Putamen (tissue), 1 donor: ENCODE measurements at regions not wholly inside any gene's neighbourhood (a gene's known extent, or its start where the extent isn't known, plus 50 kb on each side); places are given as distances from the start of the nearest gene placed in this dataset.

ENCODE experiments used
- DNase-seq: peaks from one replicate; pipeline ENCODE4 v3.0.0-alpha.2; 2016; ENCODE audit warnings: low spot score

DNA sequence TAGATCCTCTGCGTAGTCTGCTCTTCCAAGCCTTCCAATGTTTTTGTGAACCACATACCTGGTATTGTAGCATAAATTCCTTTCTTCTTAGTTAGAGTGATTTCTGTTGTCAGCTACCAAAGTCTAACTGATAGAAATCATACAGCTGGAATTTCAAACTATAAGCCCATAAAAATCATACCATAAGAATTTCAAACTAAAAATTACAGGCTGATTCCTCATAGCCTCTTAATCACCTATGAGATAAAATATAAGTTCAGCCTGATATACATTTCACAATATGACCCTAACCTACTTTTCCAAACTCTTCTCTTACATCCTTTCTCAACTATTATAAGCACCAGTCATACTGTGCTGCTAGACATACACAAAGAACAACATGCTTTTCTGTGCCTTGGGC, 64.8 kb downstream of the PTHLH start:
- no peak for DNase-seq

DNA sequence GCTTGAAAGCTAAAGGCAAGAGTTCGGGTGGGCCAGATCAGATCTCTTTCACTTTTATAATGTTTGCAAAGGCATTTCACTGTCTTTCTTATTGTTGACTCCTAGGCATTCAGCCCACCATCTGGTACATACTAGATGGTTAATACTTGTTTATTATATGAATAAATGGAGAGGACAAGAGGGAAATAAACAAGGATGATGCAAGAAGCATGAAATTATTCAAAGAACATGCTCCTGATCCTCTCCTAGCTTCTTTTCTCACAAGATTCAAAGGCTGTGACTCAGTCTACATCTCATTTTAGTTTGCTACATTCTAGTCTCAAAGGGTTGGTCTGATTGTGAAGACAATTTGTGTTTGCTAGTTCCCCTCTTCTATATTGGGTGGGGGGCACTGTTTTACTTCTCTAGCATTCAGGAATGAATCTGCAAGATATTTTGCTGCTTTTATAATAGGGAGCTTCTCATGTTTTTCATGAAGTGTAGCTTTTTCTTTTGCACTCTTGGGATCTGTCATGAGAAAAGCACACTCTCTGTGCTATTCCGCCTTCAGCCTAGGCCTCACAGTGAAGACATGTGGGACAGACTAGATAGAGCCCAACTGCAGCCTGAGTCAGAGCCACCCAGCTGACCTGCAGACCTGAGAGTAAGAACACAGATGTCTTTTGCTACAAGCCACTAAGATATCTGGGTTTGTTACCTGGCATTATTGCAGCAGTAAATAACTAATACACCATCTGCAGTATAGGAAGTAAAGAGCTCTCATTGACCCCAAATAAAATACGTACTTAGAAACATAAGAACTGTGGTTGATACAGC, 65.7 kb downstream of the PTHLH start:
- no peak for DNase-seq

DNA sequence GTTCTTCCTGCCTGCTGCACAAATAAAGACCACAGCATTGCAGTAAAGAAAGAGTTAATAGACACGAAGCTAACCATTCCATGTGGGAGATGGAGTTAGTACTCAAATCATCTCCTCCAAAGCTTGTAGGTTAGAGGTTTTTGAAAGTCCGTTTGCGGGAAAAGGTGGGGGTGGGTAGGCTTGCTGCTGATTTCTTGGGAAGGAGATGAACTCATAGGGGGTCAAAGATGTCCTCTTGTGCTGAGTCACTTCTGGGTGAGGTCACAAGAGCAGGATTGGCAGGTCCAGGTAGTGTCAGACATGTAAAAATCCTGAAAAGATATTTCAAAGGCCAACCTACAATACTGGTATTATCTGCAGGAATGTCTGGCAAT, 66.4 kb downstream of the PTHLH start:
- DNase-seq: no peak

DNA sequence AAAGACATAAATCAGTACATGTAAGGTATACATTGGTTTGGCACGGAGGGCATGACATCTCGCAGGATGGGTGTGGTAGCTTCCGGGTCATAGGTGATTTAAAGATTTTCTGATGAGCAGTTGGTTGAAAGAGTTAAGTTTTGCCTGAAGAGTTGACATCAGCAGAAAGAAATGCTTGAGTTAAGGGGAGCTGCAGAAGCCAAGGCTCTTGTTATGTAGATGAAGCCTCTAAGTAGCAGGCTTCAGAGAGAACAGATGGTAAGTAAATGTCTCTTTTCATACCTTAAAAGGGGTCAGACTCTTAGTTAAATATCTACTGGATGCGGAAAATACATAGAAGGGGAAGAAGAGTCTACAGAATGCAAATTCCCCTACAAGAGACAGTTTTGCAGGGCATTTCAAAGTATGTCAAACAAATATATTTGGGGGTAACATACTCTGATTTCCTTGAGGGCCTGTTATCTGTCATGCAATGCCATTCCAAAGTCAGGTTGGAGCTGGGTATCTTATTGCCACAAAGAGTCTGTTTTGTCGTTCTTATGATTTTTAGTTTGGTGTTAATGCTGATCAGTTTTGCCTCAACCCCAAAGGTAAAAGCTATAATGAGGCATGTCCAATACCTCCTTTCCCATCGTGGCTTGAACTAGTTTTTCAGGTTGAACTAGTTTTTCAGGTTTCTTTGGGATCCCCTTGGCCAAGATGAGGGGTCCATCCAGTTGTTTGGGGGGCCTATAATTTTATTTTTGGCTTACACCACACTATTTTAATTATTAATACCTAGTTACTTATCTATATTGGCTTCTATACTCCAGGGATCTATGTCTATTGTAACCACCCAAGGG, 67.0 kb downstream of the PTHLH start:
- no peak for DNase-seq

DNA sequence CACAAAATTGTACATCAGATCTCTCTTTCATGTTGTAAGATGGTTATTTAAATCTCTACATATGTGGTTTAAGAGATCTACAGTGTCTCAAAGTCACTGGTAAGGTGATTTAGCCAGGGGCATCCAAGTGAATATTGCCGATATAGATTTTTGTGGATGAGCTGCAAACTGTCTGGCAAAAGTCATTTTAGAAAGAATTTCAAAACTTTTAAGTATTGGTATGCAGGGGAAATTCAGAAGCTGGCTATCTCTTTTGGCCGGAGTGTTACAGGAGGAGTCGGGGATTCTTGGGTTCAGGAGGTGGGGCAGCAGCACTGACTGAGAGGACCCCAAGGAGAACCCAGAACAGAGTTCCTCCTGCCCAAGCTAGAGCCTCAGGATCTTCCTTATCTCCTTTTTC, 69.9 kb downstream of the PTHLH start:
- no peak for DNase-seq

DNA sequence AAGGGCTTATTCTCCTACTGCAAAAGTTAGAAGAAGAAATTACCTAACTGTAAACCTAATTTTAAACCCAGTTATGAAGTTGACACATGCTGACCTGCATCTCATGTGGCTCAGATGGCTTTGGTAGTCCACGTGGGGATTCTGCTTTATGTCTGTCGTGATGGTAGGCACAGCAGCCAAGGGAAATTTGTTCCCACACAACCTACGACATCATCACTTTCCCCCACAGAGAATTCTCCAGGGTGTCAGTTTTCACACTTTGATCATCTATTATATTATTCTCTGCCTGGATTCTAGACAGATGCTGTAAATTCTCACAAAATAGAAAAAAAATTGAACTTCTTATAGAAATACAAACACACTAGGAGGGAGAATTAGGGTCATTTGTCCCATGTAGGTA, 70.6 kb downstream of the PTHLH start:
- DNase-seq: peak; percentile 5

DNA sequence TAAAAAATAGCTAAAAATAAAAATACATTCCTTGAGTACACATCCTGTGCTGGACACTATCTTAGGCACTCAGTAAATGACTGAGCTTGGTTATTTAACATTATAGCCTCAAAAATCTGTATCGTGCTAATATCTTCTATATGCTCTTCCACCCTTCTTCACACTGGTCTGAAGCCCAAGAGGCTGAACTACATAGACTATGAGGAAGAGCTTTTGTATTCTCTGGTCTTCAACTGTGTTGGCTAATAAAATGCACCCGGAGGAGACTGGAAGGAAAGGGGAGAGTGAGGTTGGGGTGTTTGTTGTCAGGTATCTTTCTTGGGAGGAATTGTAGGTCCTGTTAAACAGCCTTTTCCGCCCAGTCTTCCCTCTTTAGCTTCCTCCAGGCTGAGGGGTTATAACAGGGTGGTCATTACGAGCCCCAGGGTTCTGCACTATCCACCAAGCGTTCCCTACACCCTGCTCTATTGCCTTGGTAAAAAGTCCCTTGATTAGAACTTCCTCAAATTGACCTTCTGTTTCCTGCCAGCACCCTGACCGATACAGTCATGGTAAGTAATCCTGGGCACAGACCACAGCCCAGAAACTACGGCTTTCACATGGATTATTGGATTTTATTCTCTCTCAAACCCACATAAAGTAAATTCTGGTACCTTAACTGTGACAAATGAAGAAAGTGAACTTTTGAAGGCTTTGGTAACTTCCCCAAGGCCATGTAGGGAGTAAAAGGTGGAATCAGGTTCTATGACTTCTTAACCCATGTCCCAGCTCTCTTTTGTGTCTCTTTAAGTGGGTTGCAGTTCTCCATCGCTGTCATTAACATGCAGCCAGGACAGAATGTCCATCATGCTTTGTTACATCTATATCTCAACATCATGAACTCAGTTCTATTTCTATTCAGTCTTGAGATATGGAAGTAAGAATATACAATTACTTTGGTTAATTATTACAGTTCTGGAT, 71.3 kb downstream of the PTHLH start:
- DNase-seq: no peak

DNA sequence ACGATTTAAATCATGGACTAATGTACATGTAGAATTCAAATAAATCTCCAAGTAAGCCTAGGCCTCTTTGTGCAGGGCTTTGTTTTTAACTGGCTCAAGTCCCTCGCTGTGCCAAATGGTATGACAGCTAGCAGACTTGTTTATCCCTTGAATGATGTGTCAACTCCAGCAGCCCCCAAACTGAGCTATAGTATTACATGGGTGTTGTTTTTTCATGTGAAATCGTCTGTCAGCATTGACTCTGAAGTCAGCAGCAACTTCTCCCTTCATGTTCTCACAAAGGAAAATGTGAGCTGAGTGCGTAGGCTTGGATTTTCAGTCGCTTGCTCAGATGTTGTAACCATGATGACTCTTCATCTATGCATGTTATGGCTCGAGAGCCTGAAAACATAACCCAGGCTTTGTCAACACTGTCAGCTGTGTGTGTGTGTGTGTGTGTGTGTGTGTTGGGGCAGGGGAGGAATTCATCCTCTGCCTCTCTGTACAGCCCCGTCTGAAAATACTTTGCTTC, 73.3 kb downstream of the PTHLH start:
- no peak for DNase-seq

DNA sequence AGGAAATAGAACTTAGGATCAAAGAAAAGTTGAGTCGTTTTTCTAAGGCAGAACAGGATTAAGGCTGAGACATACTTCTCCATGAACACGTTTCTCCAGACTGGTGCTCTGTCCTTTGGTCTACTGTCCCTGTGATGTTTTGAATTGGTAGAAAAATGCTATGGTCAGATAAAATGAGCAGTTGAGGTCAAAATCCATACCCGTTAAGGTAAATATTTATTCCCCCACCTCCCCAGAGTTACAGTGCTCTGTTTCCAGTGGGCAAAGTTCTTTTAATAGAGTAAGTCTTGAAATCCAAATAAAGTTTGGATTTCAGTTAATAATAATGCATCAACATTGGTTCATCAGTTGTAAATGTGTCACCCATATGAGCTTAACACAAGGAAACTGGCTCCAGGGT, 74.5 kb downstream of the PTHLH start:
- DNase-seq: no peak

DNA sequence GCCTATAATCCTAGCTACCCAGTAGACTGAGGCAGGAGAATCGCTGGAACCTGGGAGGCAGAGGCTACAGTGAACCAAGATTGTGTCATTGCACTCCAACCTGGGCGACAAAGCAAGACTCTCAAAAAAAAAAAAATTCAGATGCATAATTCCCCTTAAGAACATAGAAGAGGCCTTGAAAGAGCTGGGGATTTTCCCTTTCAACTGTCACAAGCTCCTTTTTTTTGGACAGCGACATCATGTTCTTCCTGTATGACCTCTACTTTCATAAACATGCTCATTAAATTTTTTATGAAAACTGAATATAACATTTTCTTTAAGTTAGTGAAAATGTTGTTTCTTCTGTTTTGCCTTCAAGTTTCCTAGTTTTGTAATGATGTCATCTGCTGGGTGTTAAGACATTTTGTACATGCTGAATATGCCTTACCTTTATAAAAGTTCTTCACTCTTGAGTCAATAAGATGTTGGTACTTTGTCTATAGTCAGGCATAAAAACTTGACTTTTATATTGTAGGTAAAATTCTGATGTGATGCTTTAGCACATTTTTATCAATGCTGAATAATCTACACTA, 76.0 kb downstream of the PTHLH start:
- no peak for DNase-seq

DNA sequence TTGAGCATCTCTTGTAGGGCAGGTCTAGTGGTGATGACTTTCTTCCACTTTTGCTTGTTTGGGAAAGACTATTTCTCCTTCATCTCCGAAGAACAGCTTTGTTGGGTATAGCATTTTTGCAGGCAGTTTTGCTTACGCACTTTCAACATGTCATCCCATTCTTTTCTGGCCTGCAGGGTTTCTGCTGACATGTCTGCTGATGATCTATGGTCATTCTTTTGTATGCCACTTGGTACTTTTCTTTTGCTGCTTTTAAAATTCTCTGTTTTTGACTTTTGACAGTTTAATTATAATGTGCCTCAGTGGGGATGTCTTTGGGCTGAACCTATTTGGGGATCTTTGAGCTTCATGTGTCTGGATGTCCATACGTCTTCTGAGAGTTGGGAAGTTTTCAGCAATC, 78.2 kb downstream of the PTHLH start:
- DNase-seq: no peak

DNA sequence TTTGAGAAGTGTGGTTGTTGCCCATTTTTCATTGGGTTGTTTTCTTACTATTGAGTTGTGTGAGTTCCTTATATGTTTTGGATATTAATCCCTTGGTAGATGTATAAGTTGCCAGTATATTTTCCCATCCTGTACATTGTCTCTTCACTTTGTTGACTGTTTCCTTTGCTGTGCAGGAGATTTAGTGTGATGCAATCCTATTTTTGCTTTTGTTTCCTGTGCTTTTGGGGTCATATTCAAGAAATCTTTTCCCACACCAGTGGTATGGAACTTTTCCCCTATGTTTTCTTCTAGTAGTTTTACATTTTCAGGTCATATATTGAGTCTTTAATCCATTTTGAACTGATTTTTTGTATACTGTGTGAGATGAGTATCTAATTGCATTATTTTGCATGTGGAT, 92.8 kb downstream of the PTHLH start:
- no peak for DNase-seq

DNA sequence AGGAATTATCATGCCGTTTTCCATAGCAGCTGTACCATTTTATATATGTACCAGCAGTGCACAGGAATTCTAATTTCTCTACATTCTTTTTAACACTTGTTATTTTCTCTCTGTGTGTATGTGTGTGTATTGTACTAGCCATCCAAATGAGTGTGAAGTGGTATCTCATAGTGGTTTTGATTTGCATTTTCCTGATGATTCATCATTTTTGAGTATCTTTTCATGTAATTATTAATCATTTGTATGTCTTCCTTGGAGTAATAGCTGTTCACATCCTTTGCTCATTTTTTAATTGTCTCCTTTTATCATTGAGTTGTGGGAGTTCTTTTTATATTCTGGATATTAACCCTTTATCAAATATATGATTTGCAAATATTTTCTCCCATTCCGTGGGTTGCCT, 95.6 kb upstream of the MANSC4 start:
- DNase-seq: no peak

DNA sequence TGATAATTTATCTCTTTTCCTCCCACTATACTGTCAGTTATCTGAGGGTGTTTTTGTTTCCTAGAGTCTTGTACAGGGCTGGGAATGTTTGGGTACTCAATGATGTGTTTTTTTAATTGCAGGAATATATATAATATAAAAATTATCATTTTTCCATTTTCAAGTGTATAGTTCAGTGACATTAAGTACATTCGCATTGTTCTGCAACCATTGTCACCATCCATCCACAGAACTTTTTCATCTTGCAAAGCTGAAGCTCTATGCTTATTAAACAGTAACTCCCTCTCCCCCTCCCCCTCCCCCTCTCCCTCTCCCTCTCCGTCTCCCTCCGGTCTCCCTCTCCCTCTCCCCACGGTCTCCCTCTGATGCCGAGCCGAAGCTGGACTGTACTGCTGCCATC, 93.0 kb upstream of the MANSC4 start:
- no peak for DNase-seq

DNA sequence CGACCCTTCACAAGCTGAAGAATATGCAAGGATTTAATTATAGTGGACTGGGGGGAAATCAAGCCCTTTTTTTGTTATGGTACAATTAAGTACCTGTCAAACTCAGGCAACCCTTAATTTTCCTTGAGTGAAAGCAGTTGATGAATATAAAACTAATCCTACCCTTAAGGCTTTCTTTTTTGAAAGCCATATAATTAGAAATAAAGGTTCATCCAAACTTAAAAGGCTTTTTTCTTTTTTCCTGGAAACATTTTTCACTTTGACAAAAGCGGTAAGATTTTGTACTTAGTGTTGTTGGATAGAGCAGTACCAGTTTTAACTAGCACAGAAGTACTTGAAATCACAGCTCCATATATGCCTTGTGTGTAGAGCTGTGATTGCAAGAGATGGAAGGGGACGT, 91.9 kb upstream of the MANSC4 start:
- no peak for DNase-seq

DNA sequence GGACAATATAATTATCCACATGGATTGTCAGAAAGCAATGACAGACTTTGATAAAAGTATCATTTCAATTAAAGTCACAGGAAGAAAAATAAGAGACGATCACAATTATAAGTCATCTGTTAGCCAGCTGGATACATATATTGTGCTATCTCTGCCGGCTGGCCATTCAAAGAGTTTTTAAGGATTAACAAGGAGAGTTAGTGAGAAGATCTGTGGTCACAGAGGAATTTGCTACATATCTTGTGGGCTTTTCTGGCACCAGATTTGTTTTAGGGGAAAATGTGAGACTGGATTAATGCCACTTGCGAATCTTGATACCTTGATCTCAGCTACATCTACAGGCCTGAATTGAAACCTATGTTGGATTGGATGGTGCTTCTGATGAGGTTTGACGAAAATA, 90.9 kb upstream of the MANSC4 start:
- DNase-seq: no peak

DNA sequence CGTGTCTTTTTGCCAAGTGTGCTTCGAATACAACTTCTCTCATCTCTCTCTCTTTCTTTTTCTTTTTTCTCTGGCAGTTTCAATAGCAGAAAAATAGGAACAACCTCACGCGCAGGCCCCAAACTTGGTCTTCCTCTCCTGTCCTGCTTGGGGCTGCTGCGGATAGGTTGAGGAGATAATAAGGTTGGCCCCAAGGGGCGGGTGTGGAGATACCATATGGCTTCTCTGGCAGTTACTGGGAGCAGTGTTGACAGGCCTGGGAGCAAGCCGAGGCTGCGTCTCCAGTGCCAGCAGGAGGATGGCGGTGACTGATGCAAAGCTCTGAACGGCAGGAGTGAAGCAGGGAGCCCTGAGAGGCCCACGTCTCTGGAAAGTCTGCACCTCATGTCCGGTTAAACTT, 89.5 kb upstream of the MANSC4 start:
- no peak for DNase-seq

DNA sequence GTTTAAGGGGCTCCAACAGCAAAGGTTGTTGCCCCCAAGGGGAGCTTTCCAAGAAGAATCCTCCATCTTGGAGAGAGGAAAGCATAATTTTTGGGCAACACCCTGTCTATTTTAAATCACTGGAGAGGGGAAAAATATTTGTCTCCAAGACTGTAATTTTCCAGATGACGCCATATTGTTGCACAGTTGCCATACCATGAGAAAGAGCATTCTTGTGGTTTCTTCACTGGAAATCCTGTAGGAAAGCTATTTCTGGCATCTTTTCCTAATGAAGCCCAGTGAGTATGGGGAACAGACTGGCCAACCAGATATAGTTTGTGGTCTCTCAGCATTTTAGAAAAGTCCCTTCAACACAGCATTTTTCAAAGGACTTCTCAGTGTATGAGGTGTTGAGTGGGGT, 88.1 kb upstream of the MANSC4 start:
- no peak for DNase-seq

DNA sequence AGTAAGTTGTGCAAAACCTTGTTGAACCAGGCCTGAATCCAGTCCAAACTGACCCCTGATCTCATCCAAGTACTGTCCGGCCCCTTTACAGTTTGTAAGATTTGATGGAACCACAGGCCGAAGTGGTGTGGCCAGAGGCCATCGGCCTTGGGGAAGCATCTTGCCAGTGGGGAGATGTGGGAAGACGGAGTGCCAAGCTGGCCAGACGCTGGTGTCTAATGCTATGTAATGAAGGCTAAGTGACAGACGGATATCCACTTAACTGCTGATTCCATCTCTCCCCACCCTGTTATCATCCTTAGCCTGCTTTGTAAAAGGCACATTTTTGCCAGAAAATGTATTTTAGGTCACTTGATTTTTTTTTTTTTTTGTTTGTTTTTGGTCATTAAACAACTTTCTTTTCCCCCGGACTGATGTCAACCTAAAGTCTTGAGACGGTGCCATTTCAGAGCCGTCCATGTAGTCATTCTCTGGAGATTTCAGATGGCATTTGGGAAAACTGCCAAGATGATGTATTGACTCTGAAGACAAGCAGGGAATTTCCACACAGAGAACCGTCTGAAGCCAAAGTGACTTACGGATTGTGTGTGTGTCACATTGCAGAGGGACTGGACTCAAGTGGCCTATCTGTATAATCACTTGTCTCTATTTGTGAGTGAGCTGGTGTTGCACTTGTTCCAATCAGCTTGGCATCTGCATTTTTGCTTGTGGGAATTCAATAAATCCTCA, 86.5 kb upstream of the MANSC4 start:
- DNase-seq: peak; percentile 7

DNA sequence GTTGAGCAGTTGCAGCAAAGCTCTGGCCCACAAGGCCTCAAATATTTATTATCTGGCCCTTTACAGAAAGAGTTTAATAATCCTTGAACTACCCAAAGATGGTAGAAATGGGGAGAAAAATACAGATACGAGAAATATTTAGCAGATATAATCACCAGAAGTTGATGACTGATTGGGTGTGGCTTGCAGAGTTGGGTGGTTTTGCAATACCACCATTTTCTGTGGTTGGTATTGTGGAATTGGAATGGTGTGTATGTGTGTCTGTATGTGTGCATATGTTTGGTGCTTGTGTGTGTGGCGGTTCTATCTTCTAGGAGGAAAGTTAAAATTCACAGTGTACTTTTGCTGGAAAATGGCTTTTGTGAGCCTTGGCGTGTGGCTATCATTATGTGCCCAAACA, 85.4 kb upstream of the MANSC4 start:
- no peak for DNase-seq

DNA sequence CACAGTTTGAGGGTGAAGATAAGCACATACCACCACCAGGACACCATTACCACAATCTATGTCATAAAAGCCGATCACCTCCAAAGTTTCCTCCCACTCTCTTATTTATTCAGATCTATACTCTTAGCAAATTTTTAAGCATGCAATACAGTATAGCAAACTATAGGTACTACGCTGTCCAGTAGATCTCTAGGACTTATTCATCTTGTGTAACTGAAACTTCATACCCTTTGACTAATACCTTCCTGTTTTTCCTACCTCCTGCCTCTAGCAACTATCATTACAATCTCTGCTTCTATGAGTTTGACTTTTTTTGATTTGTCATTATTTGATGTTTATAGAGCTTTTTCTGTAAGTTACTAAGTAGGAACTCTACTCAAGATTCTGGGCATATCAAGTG, 84.5 kb upstream of the MANSC4 start:
- no peak for DNase-seq
